Nephron progenitor cell (in vitro differentiated cells): ENCODE measurements at regions not wholly inside any gene's neighbourhood (a gene's known extent, or its start where the extent isn't known, plus 50 kb on each side); places are given as distances from the start of the nearest gene placed in this dataset.

ENCODE experiments used
- DNase-seq: peaks from one replicate; pipeline ENCODE4 v3.0.0; 2021
- H3K27ac Mint-ChIP-seq: 2 replicates; pipeline ENCODE4 v1.8.0; 2021; ENCODE audit warnings: mild to moderate bottlenecking, moderate library complexity, mixed read lengths
- H3K27me3 Mint-ChIP-seq: 2 replicates; pipeline ENCODE4 v1.8.0; 2021; ENCODE audit warnings: mild to moderate bottlenecking, low read depth, mixed read lengths; ENCODE audit not compliant: poor library complexity
- H3K36me3 Mint-ChIP-seq: 2 replicates; pipeline ENCODE4 v1.8.0; 2021; ENCODE audit warnings: low read depth, mixed read lengths
- H3K4me1 Mint-ChIP-seq: 2 replicates; pipeline ENCODE4 v1.8.0; 2021; ENCODE audit warnings: mixed read lengths
- H3K4me3 Mint-ChIP-seq: 2 replicates; pipeline ENCODE4 v1.8.0; 2021; ENCODE audit warnings: mild to moderate bottlenecking, moderate library complexity, mixed read lengths
- H3K9me3 Mint-ChIP-seq: 2 replicates; pipeline ENCODE4 v1.8.0; 2021; ENCODE audit warnings: mild to moderate bottlenecking, moderate library complexity, mixed read lengths
- CTCF ChIP-seq: fragments of 200-600 bp; sonication (generic); IDR thresholded peaks from 2 replicates; pipeline ENCODE4 v1.5.0; 2021; ENCODE audit warnings: antibody characterized with exemption

GRCh38 chr5:51748647-51749046 is 365.4 kb downstream of the ISL1 start:
- no peaks in the 10 kb centered on the region for H3K4me1 Mint-ChIP-seq
- no peaks in the 10 kb centered on the region for H3K27me3 Mint-ChIP-seq
- no peak overlapping the region for H3K27ac Mint-ChIP-seq
- DNase-seq = no peak
- H3K4me3 Mint-ChIP-seq = no peak overlapping the region
- TF ChIP-seq CTCF = no peak
- H3K9me3 Mint-ChIP-seq = peaks cover 2% of the 10 kb centered on the region
- no peaks in the 10 kb centered on the region for H3K36me3 Mint-ChIP-seq
